GM15510 (cell line): ENCODE measurements at regions not wholly inside any gene's neighbourhood (a gene's known extent, or its start where the extent isn't known, plus 50 kb on each side); places are given as distances from the start of the nearest gene placed in this dataset.

Experiments
- POLR2A ChIP-seq: IDR thresholded peaks from 3 replicates; pipeline ENCODE4 v1.6.1; 2011; ENCODE audit warnings: borderline replicate concordance; ENCODE audit not compliant: insufficient read length; ENCODE audit errors: extremely low read depth

DNA sequence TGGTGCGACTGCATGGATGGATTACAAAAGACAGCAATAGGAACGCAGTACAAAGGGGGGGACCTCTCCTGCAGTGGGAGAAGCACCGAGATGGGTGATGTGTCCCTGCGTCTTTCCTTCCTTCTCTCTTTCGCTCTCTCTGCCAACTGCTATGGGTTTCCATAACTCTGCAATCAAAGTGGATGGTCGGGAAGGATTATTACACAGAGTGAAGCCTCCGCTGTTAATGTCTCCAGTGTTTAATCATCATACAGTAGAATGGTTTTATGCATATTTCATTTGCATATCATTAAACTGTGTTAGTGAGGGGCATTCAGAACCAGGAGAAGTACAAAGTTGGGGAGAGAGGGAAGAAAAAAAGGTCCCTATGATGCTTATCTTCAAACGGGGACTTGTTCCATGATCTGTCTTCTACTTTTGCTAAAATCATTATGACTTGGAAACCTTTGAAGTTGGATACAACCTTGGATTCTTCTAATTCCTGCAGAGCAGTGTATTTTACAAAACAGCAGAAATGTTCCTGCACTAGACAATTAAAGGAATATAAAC, 255.9 kb upstream of the PMFBP1 start:
- TF ChIP-seq POLR2A, result no peak

DNA sequence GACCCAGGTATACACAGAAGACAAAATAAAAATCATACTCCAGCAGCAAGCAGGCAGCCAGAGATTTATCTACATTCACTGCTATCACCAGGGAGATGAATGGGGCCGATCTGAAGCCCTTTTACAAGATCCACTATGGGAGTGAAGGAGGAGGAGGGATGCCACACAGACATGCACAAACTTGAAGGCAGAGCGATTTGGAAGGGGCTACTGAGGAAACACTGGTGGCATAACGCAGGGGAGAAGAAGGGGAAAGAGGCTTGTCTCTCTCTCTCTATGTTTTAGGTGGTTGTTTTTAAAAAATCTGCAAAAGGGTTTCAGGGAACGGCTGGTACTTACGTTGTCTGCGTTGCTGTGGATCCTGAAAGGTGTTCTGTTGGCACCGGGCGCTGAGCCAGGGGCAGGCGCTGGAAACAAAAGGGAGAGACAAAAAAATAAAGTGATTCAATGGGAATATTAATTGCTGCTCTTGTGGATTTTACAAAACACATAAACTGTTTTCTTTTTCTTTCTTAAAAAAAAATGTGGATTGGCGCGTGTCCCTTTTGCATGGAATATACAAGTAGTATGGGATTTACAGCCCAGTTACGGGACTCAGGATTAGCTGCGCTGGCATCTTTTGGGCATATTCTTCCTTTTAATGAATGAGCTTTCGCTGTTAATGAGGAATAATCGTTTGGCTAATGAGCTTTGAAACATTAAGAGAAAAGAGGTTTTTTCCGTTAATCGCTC, 255.3 kb upstream of the PMFBP1 start:
- TF ChIP-seq POLR2A, result no peak

DNA sequence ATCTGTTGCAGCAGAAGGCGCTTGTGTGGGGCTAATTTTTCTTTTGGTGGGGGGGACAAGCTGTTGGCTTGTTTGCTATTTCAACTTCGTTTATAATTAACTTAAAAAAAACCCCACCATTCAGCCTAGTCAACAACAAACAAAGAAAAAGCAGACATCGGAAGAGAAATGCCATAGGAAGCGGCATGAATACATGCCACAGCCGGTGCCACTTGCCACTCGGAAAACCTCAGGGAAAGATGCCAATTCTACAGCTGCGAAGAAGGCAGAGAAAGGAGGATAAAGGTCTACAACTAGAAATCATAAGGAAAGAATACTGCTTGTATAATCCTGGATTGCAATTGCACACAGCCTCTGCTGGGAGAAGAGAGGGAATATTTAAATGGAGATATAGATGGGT, 254.4 kb upstream of the PMFBP1 start:
- TF ChIP-seq POLR2A, result no peak

DNA sequence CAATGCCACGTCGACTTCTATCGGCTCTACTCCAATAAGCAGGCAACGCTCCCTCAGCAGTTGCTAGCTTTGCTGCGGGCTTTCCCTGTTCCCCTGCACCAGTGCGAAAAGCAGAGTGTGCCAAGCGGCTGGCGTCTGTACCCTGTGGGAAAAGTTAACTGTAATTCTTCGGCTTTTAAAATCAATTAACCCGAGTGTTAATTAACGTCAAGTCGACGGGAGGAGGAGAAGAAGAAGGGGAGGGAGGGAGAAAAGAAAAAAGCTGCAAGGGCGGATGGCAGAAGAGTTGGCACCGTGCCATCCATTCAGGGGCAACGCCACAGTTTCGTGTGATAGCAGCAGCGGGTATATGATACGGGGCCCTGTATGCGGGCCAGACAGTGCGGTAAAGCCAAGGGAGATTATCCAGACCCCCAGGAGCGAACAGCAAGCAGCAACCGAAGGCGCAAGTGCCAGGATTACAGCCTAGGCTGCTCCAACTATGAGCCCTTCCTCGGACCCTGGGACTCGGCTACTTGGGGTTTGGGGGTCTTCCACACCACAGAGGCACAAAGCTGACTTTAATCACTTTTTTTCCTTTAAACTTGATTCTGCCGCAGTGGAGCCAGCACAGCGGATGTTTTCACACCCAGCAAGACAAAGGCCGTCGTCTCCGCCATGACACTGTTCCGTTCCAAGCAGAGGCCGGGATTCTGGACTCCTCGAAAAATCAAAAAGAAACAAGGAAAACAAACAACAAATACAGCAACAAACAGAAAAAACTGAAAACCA, 253.8 kb upstream of the PMFBP1 start:
- TF ChIP-seq POLR2A, result no peak

DNA sequence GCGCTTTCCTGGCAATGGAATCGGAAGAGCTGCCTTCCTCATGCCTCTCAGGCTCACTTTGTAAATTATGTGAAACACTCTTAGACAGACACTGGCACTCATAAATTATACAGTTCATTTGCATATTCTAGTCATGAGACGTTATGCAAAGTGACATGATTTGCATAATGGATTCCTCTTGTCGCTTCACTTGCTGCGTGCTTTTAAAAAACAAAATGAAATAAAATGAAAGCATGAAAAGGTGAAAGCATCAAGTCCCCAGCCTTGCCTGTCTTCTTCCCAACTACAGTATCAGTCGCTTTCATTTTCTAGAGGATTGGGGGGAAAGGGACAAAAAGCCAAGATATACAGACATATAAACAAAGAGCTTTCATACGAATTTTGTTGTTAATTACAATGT, 252.8 kb upstream of the PMFBP1 start:
- TF ChIP-seq POLR2A, result no peak

DNA sequence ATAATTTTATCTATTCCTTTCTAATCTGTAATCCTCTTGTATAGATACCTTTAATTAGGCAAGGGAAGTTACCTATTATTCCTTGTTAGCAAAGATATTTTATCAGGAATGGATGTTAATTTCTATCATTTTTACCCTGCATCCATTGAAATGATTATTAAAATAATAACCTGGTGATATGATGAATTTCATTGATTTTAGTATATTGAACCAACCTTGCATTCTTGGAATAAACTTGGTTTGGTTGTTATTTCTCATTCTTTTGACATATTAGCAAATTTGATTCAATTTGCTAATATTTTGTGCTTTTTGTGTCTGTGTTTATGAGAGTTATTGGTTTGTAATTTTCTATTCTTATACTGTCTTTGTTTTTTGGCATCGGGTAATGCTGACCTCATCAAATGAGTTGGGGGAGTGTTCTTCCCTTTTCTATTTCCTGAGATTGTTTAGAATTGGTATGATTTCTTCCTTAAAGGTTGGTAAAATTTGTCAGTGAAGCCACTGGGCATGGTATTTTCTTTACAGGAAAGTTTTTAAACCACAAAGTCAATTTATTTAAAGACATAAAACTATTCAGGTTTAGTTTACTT, 250.4 kb upstream of the PMFBP1 start:
- no peak for TF ChIP-seq POLR2A

DNA sequence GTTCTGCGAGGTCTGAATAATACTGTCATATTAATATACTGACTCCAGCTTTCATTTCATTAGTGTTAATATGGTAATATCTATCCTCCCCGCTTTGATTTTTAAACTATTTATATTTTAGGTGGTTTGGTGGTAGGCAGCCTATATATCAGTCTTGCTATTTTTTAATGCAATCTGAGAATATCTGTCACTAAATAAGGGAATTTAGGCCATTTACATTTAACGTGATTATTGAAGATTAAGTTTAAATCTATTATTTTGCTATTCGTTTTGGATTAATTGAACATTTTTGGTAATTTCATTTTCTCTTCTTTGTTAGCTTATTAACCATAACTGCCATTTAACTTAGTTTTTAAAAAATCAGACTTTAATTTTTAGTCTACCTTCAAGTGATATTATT, 247.7 kb upstream of the PMFBP1 start:
- TF ChIP-seq POLR2A, result no peak

DNA sequence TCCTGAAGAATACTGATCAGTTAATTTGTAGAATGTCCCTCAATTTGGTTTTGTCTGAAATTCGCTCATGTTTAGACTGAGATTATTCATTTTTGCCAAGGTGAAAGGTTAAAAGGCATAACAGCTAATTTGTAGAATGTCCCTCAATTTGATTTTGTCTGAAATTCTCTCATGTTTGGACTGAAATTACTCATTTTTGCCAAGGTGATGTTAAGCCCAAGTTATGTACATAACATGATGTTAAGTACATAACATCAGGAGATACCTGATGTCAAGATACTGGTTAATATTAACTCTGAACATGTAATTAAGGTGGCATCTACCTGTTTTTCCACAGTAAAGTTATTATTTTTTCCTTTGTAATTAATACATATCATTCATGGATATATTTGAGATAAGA, 243.4 kb upstream of the PMFBP1 start:
- TF ChIP-seq POLR2A, result no peak

DNA sequence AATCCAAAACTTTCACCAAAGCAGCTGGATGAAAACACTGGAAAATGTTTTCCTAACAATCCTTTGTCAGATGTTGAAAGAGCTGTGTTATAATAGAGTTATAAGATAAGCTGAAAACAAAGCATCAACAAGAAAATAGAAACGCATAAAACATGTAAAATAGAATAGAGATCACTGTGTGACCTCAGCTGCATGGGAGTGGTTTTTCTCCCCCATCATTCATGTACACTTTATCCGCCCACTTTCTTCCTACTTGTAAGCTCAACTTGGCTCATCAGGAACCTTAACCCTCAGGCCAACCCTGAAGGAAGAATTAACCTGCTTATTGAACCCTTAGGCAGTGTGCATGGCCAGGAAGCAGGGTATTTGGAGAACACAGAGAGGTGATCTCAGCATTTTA, 238.5 kb upstream of the PMFBP1 start:
- TF ChIP-seq POLR2A, result no peak

DNA sequence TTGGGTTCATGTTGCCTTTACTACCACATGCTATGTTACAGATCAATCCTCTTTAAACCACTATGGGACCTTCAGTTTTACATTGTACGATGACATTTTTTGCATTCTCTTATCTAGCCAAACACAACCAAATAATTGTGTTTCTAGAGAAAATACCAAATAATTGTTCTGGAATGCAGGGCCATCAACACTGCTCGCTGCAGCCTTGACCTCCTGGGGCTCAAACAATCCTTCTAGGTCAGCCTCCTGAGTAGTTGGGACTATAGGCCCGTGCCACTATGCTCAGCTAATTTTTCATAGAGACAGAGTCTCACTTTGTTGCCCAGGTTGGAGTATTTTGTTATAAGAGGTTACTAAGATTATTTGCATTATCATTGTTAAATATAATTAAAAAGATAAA, 237.5 kb upstream of the PMFBP1 start:
- no peak for TF ChIP-seq POLR2A

DNA sequence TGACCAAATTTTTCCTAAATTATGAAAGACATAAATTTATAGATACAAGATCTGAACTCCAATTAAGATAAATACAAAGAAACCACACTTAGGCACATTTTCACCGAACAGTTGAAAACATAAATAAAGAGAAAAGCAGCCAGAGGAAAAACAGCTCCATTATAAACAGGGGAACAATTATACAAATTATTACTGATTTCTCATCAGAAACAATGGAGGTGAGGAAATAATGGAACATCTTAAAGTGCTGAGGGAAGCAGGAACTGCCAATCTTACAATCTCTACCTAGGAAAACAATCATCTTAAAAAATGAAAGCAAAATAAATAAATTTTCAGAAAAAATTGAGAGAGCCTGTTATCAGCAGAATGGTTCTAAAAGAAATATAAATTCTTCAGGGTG, 234.4 kb upstream of the PMFBP1 start:
- TF ChIP-seq POLR2A, result no peak

DNA sequence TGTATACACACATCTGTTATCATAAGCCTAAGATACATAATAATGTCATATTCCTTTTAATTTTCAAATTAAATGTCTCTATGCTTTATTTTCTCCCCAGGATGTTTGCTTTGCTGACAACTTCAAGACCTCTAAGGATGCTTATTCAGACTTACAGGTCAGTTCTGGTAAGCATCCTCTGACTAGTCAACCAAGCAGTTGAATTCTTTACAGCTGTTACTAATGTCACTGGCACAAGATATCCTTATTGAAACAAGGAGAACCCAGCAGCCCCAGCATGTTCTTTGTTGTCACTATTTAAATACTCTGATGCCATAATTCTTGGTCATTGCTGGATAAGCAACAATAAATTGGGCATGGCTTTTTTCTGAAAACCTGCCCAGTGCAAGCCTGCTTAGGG, 232.3 kb upstream of the PMFBP1 start:
- no peak for TF ChIP-seq POLR2A

DNA sequence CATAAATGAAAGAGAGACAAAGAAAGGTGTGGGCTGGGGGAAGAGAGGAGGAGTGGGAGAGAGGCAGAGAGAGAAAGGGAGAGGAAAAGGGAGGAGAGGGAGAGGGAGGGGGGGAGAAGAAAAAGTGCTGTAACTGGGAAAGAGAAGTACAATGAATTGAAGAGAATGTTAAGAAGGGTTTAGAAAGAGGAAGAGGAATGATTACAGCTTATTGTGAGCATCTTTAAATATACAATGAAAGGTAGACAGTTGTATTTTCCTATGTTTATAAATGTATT, 229.1 kb upstream of the PMFBP1 start:
- TF ChIP-seq POLR2A, result no peak

DNA sequence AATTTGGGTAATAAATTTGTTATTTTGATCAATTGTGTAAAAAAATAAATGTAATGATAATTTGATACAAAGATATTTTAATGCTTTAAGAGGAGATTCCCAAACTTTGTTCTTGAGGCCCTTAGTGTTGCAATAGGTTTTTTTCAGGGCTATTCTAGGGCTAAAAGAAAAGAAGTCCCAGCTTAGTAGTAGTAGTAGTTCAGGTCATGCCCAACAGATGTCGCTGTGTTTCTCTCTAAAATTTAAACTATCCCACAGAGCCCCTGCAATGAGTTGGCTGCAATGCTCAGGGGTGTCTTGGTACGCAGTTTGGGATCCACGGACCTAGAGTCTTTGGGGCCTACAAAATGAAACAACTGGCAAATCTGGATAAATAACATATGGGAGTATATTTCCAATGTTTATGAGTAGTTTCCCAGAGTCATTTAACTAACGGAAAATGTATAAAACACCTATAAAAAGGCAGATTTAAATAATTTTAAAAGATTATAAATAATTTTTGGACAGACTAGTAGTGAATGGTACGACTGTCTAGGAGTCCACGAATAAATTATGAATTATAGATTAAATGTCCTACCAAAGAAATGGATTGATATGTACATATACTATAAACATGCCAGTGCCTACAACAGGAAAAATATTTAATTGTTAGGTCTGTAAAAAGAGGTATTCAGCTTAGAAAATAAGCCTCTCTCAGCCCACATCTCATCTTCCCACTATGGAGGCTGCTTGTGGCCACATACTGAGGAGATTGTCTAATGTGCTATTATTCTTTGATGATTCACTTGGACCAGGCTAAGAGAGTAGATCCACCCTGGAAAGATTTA, 228.5 kb upstream of the PMFBP1 start:
- no peak for TF ChIP-seq POLR2A

DNA sequence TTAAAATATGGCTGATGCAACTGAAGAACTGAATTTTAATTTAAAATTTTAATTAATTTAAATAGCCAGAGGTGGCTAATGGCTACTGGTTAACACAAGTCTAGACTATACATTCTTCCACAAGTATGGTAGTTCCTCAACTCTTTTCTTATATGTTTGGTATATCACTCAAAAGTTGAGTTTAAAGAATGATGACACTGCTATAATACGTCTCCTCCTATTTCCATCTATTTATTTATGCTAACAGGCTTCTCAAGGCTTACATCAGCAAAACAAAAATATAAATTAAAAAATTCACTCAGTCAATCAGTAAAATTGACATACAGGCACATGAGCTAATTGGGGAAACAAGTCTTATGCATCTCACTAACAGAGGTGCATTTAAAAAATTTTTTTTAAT, 227.9 kb upstream of the PMFBP1 start:
- no peak for TF ChIP-seq POLR2A
